Osteocyte (in vitro differentiated cells): ENCODE measurements at regions not wholly inside any gene's neighbourhood (a gene's known extent, or its start where the extent isn't known, plus 50 kb on each side); places are given as distances from the start of the nearest gene placed in this dataset.
A peak's percentile ranks its signal among the peaks of the same experiment; 100 is the strongest.

ENCODE experiments used
- DNase-seq: peaks from one replicate; pipeline ENCODE4 v3.0.0; 2021; ENCODE audit warnings: mixed read lengths; ENCODE audit not compliant: unreplicated experiment; ENCODE audit errors: extremely low spot score
- H3K27ac Mint-ChIP-seq: one replicate; pipeline ENCODE4 v1.8.0; 2021; ENCODE audit warnings: mild to moderate bottlenecking, mixed read lengths; ENCODE audit not compliant: unreplicated experiment
- H3K27me3 Mint-ChIP-seq: one replicate; pipeline ENCODE4 v1.8.0; 2021; ENCODE audit warnings: mixed read lengths; ENCODE audit not compliant: unreplicated experiment
- H3K36me3 Mint-ChIP-seq: one replicate; pipeline ENCODE4 v1.8.0; 2021; ENCODE audit warnings: mixed read lengths; ENCODE audit not compliant: unreplicated experiment
- H3K4me1 Mint-ChIP-seq: one replicate; pipeline ENCODE4 v1.8.0; 2021; ENCODE audit warnings: mixed read lengths; ENCODE audit not compliant: unreplicated experiment
- H3K4me3 Mint-ChIP-seq: one replicate; pipeline ENCODE4 v1.8.0; 2021; ENCODE audit warnings: mild to moderate bottlenecking, moderate library complexity, mixed read lengths; ENCODE audit not compliant: unreplicated experiment
- H3K9me3 Mint-ChIP-seq: one replicate; pipeline ENCODE4 v1.8.0; 2021; ENCODE audit warnings: mixed read lengths; ENCODE audit not compliant: unreplicated experiment
- TF ChIP-seq, protein P1 (sequence below): fragments of 200-600 bp; sonication (generic); IDR thresholded peaks from 2 replicates; pipeline ENCODE4 v1.5.0; 2021; ENCODE audit warnings: antibody characterized with exemption, mild to moderate bottlenecking, moderate library complexity

GRCh38 chr9:31500422-31500821 lies 884.0 kb upstream of the ACO1 start:
- Mint-ChIP-seq H3K4me1 (no peaks in the 10 kb centered on the region), H3K36me3 (no peaks in the 10 kb centered on the region), H3K4me3 (no peak overlapping the region), H3K27me3 (peaks cover 4% of the 10 kb centered on the region), H3K9me3 (no peaks in the 10 kb centered on the region), H3K27ac (no peak overlapping the region)
- DNase-seq = no peak
- TF ChIP-seq, protein P1, sequence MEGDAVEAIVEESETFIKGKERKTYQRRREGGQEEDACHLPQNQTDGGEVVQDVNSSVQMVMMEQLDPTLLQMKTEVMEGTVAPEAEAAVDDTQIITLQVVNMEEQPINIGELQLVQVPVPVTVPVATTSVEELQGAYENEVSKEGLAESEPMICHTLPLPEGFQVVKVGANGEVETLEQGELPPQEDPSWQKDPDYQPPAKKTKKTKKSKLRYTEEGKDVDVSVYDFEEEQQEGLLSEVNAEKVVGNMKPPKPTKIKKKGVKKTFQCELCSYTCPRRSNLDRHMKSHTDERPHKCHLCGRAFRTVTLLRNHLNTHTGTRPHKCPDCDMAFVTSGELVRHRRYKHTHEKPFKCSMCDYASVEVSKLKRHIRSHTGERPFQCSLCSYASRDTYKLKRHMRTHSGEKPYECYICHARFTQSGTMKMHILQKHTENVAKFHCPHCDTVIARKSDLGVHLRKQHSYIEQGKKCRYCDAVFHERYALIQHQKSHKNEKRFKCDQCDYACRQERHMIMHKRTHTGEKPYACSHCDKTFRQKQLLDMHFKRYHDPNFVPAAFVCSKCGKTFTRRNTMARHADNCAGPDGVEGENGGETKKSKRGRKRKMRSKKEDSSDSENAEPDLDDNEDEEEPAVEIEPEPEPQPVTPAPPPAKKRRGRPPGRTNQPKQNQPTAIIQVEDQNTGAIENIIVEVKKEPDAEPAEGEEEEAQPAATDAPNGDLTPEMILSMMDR = no peak

DNA sequence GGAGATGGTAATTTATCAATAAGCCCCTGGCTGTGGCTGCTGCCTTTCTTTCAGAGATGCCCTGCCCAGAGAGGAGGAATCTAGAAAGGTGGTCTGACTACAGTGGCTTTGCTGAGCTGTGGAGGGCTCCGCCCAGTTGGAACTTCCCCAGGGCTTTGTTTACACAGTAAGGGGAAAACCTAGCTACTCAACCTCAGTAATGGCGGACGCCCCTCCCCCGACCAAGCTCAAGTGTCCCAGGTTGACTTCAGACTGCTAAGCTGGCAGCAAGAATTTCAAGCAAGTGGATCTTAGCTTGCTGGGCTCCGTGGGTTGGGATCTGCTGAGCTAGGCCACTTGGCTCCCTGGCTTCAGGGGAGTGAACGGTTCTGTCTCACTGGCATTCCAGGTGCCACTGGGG lies 865.4 kb upstream of the ACO1 start:
- no peaks in the 10 kb centered on the region for H3K36me3 Mint-ChIP-seq
- no peak for DNase-seq
- H3K27ac Mint-ChIP-seq = no peak overlapping the region
- TF ChIP-seq, protein P1 = no peak
- peaks cover 9% of the 10 kb centered on the region for H3K4me1 Mint-ChIP-seq
- H3K4me3 Mint-ChIP-seq = no peak overlapping the region
- peaks cover 11% of the 10 kb centered on the region for H3K9me3 Mint-ChIP-seq
- H3K27me3 Mint-ChIP-seq = peaks cover 9% of the 10 kb centered on the region

DNA sequence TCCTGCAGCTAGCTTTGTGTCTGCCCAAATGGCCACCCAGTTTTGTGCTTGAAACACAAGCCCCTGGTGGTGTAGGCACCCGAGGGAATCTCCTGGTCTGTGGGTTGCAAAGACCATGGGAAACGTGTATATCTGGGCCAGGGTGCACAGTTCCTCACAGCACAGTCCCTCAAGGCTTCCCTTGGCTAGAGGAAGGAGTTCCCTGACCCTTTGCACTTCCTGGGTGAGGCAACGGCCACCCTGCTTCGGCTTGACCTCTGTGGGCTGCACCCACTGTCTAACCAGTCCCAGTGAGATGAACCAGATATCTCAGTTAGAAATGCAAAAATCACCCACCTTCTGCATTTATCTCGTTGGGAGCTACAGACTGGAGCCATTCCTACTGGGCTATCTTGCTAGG lies 865.0 kb upstream of the ACO1 start:
- peaks cover 9% of the 10 kb centered on the region for H3K4me1 Mint-ChIP-seq
- peaks cover 11% of the 10 kb centered on the region for H3K9me3 Mint-ChIP-seq
- no peak for DNase-seq

DNA sequence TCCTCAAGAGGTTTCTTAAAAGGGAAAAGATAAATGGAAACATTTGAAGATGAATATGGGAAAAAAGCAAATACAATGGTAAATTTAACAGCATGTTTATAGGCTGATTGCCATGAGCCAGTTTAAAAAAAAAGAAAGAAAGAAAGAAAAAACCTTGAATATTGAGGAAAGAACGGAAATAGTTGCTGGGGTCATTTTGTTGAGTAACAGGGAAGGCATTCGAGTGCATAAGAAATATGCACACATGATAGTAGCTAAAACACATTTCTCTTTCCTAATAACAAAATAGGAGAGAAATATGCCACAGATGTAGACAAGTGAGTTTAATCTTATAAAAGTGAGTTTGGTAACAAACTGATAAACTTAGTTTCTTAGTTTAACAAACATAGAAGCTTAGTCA lies 864.6 kb upstream of the ACO1 start:
- H3K36me3 Mint-ChIP-seq = no peaks in the 10 kb centered on the region
- H3K27ac Mint-ChIP-seq = peak overlapping the region; percentile 12
- H3K9me3 Mint-ChIP-seq = peaks cover 11% of the 10 kb centered on the region
- peaks cover 9% of the 10 kb centered on the region for H3K4me1 Mint-ChIP-seq
- no peak for DNase-seq
- peaks cover 9% of the 10 kb centered on the region for H3K27me3 Mint-ChIP-seq
- TF ChIP-seq, protein P1 = no peak
- H3K4me3 Mint-ChIP-seq = no peak overlapping the region

More for the DNA sequence above, 865.0 kb upstream of the ACO1 start:
- H3K36me3 Mint-ChIP-seq = no peaks in the 10 kb centered on the region
- H3K27ac Mint-ChIP-seq = peak overlapping the region; percentile 12
- TF ChIP-seq, protein P1 = no peak
- H3K27me3 Mint-ChIP-seq = peaks cover 9% of the 10 kb centered on the region
- H3K4me3 Mint-ChIP-seq = no peak overlapping the region

DNA sequence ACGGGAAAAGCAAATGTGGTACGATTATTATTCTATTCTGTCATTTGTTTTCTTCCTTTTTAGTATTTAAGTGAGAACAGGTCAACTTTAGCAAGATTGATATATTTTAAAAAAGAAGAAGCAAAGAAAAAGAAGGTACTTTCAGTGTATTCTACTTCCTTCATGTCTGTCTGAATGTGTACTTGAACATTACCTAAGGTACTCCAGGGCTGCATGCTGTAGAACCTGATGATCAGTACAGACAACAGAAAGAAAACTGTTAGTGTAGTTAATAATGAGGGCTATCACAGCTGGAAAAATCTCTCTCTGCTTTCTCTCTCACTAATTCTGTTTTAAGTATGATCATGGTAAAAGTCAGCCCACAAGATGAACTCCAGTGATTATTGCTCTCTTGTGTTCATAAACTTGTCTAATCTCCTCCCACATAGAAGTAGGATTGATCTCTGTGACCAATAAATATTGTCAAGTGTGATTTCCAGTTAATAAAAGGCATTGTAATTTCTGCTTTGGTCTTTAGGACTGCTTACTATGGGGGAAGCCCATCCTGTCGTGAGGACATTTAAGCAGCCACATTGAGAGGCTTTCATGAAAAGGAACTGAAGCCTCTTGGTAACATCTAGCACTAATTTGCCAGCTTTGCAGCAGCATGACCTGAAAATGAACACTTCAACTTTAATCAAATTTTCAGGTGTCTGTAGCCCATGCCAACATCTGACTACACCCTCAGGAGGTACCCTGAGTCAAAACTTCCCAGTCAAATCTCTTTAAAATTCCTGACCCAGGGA lies 864.0 kb upstream of the ACO1 start:
- Mint-ChIP-seq H3K27ac (peak overlapping the region; percentile 12), H3K27me3 (peaks cover 9% of the 10 kb centered on the region)

More for the DNA sequence above, 864.0 kb upstream of the ACO1 start:
- Mint-ChIP-seq H3K9me3 (peaks cover 14% of the 10 kb centered on the region), H3K36me3 (no peaks in the 10 kb centered on the region), H3K4me3 (no peak overlapping the region), H3K4me1 (peaks cover 9% of the 10 kb centered on the region)
- DNase-seq = no peak
- TF ChIP-seq, protein P1 = no peak
